ENCODE measurements at regions not wholly inside any gene's neighbourhood (a gene's known extent, or its start where the extent isn't known, plus 50 kb on each side); places are given as distances from the start of the nearest gene placed in this dataset.
"Not testable (repeated sequence)": the region's sequence is repeated elsewhere in the genome, so short reads cannot be mapped to it uniquely, and the experiment has no call there.

- no peak for DNase-seq (ENCODE audit: low read depth in 2 of 2, low spot score in 1 of 2)
Measured at GRCh38 chr3:170657312-170657711, 71.4 kb upstream of the SLC7A14 start.

GRCh38 chr3:170656284-170656683 is 70.4 kb upstream of the SLC7A14 start:
- no peak for DNase-seq (ENCODE audit: low read depth in 2 of 2, low spot score in 1 of 2)

- no peak for DNase-seq (ENCODE audit: low read depth in 2 of 2, low spot score in 1 of 2)
Measured at GRCh38 chr3:170653801-170654200, 67.9 kb upstream of the SLC7A14 start.

GRCh38 chr3:170651260-170651845 is 65.5 kb upstream of the SLC7A14 start:
- no peak for DNase-seq (ENCODE audit: low read depth in 2 of 2, low spot score in 1 of 2)

GRCh38 chr3:170650557-170650956 is 64.7 kb upstream of the SLC7A14 start:
- DNase-seq (ENCODE audit: low read depth in 2 of 2, low spot score in 1 of 2) = not testable (repeated sequence)

- DNase-seq (ENCODE audit: low read depth in 2 of 2, low spot score in 1 of 2) = no peak
Measured at GRCh38 chr3:170644711-170645110, 58.8 kb upstream of the SLC7A14 start.

- DNase-seq (ENCODE audit: low read depth in 2 of 2, low spot score in 1 of 2) = no peak
Measured at GRCh38 chr3:170643831-170644230, 58.0 kb upstream of the SLC7A14 start.

GRCh38 chr3:170642882-170643601 is 57.2 kb upstream of the SLC7A14 start:
- no peak for DNase-seq (ENCODE audit: low read depth in 2 of 2, low spot score in 1 of 2)

- no peak for DNase-seq (ENCODE audit: low read depth in 2 of 2, low spot score in 1 of 2)
Measured at GRCh38 chr3:170641510-170642236, 55.8 kb upstream of the SLC7A14 start.

GRCh38 chr3:170640737-170641171 is 54.9 kb upstream of the SLC7A14 start:
- no peak for DNase-seq (ENCODE audit: low read depth in 2 of 2, low spot score in 1 of 2)

GRCh38 chr3:170638988-170639387 is 53.1 kb upstream of the SLC7A14 start:
- no peak for DNase-seq (ENCODE audit: low read depth in 2 of 2, low spot score in 1 of 2)

- no peak for DNase-seq (ENCODE audit: low read depth in 2 of 2, low spot score in 1 of 2)
Measured at GRCh38 chr3:170637306-170637705, 51.4 kb upstream of the SLC7A14 start.

GRCh38 chr3:170636400-170636973 is 50.6 kb upstream of the SLC7A14 start:
- DNase-seq (ENCODE audit: low read depth in 2 of 2, low spot score in 1 of 2) = no peak
